GM18951 (cell line): ENCODE measurements at regions not wholly inside any gene's neighbourhood (a gene's known extent, or its start where the extent isn't known, plus 50 kb on each side); places are given as distances from the start of the nearest gene placed in this dataset.
"Not testable (repeated sequence)": the region's sequence is repeated elsewhere in the genome, so short reads cannot be mapped to it uniquely, and the experiment has no call there.

Experiments
- POLR2A ChIP-seq: IDR thresholded peaks from 4 replicates; pipeline ENCODE4 v1.6.1; 2011; ENCODE audit warnings: mild to moderate bottlenecking; ENCODE audit not compliant: insufficient read length, insufficient read depth; ENCODE audit errors: extremely low read depth
- in situ Hi-C: fragments of 300-500 bp; cut with MboI; formaldehyde crosslinking; loops from one replicate; pipeline ENCODE4 v1.12.0; 2022; ENCODE audit warnings: low sequenced_read_pairs, mixed read lengths, inconsistent platforms; ENCODE audit not compliant: unreplicated experiment

GRCh38 chr6:20263059-20263458 is 50.8 kb upstream of the MBOAT1 start:
- in situ Hi-C loops, result no loop called here
- no peak for TF ChIP-seq POLR2A

GRCh38 chr6:20265842-20266241 is 53.6 kb upstream of the MBOAT1 start:
- in situ Hi-C loops, result no loop called here
- no peak for TF ChIP-seq POLR2A

- TF ChIP-seq POLR2A, result no peak
- in situ Hi-C loops, result no loop called here
Measured at GRCh38 chr6:20266851-20267608, 54.8 kb upstream of the MBOAT1 start.

- in situ Hi-C loops, result no loop called here
- TF ChIP-seq POLR2A, result no peak
Measured at GRCh38 chr6:20269181-20269580, 56.9 kb upstream of the MBOAT1 start.

GRCh38 chr6:20271818-20272217 is 59.5 kb upstream of the MBOAT1 start:
- in situ Hi-C loops, result no loop called here
- no peak for TF ChIP-seq POLR2A

- in situ Hi-C loops, result no loop called here
- no peak for TF ChIP-seq POLR2A
Measured at GRCh38 chr6:20274137-20274536, 61.9 kb upstream of the MBOAT1 start.

GRCh38 chr6:20275837-20276236 is 63.6 kb upstream of the MBOAT1 start:
- in situ Hi-C loops, result not testable (repeated sequence)

- in situ Hi-C loops, result not testable (repeated sequence)
Measured at GRCh38 chr6:20277724-20278123, 65.5 kb upstream of the MBOAT1 start.

GRCh38 chr6:20279051-20279450 is 66.8 kb upstream of the MBOAT1 start:
- in situ Hi-C loops, result no loop called here
- no peak for TF ChIP-seq POLR2A

GRCh38 chr6:20279608-20280287 is 67.5 kb upstream of the MBOAT1 start:
- no peak for TF ChIP-seq POLR2A
- in situ Hi-C loops, result no loop called here

- TF ChIP-seq POLR2A, result no peak
- in situ Hi-C loops, result no loop called here
Measured at GRCh38 chr6:20280288-20280621, 68.0 kb upstream of the MBOAT1 start.

GRCh38 chr6:20284672-20285071 is 72.4 kb upstream of the MBOAT1 start:
- TF ChIP-seq POLR2A, result no peak
- in situ Hi-C loops, result no loop called here

GRCh38 chr6:20286968-20287565 is 74.8 kb upstream of the MBOAT1 start:
- no peak for TF ChIP-seq POLR2A
- in situ Hi-C loops, result no loop called here
